Tibial artery (tissue), 4 donors: ENCODE measurements at regions not wholly inside any gene's neighbourhood (a gene's known extent, or its start where the extent isn't known, plus 50 kb on each side); places are given as distances from the start of the nearest gene placed in this dataset.

Source experiments
- DNase-seq, 2 donors: peaks; one replicate each; pipeline ENCODE4 v3.0.0-alpha.2; 2019
- H3K27ac ChIP-seq, 2 donors: fragments of 200-600 bp; sonication (generic) in 1 of 2; 1 replicate in 1 of 2; 2 replicates in 1 of 2; pipeline ENCODE4 v1.5.1; 2018 to 2019; ENCODE audit warnings: mild to moderate bottlenecking in 1 of 2
- H3K27me3 ChIP-seq, 2 donors: fragments of 200-600 bp; sonication (generic) in 1 of 2; one replicate each; pipeline versions ENCODE4 v1.5.1 to v1.6.0; 2016 to 2019
- H3K36me3 ChIP-seq, 3 donors: fragments of 200-600 bp; sonication (generic) in 2 of 3; one replicate each; pipeline ENCODE4 v1.5.1; 2016 to 2019; ENCODE audit warnings: mild to moderate bottlenecking in 2 of 3
- H3K4me1 ChIP-seq, 4 donors: fragments of 200-600 bp; sonication (generic) in 2 of 4; 1 replicate in 3 of 4; 2 replicates in 1 of 4; pipeline ENCODE4 v1.5.1; 2016 to 2019
- H3K4me3 ChIP-seq, 2 donors: fragments of 200-600 bp; sonication (generic) in 1 of 2; 1 replicate in 1 of 2; 2 replicates in 1 of 2; pipeline ENCODE4 v1.5.1; 2018 to 2019; ENCODE audit warnings: mild to moderate bottlenecking in 2 of 2
- H3K9me3 ChIP-seq, 3 donors: fragments of 200-600 bp; sonication (generic) in 1 of 3; one replicate each; pipeline ENCODE4 v1.5.1; 2016 to 2019
- CTCF ChIP-seq, 2 experiments: fragments of 200-600 bp in 1 of 2; fragments of 450-650 bp in 1 of 2; IDR thresholded peaks; one replicate each; pipeline ENCODE4 v1.5.1; 2017 to 2019; ENCODE audit warnings: antibody characterized with exemption in 2 of 2, mild to moderate bottlenecking in 1 of 2, moderate library complexity in 1 of 2
- intact Hi-C: fragments of 100-400 bp; cut with DNase I; formaldehyde crosslinking; loops from one replicate; pipeline ENCODE4 v1.15.0; 2023; ENCODE audit warnings: low total_unique reads

GRCh38 chr18:45165871-45166270, 449.4 kb upstream of the SLC14A2 start:
- intact Hi-C loops = no loop called here
- H3K27ac ChIP-seq = no peak overlapping the region
- no peak overlapping the region for H3K4me3 ChIP-seq
- H3K4me1 ChIP-seq = peaks cover 0 to 10% (median 0%) of the 10 kb centered on the region in 4 donors
- no peak for DNase-seq
- no peaks in the 10 kb centered on the region for H3K27me3 ChIP-seq
- no peak for TF ChIP-seq CTCF (IDR thresholded peaks at IDR 0.05)
- H3K9me3 ChIP-seq = no peaks in the 10 kb centered on the region
- H3K36me3 ChIP-seq = no peaks in the 10 kb centered on the region

DNA sequence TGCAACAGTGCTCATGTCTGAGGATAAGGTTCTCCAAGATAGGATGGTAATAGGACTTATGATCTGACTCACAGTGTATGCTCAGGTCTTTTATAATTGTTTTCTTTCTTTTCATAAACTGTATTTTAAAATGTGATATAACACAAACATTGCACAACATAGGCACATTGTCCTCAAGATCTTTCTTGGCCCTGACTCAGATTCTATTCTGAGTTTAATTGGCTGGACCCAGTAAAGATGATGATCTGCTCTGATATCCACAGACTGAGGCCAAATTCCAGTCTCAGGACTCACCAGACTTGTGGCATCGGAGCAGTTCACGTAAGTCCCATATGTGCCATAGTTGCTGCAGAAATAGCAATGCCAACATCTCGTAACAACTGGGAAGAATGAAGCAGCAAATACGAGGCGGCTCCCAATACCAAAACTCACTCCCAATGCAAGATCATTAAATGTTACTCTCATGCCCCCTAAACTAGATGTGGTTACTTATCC, 448.9 kb upstream of the SLC14A2 start:
- Histone ChIP-seq H3K4me1 (peaks cover 0 to 10% (median 0%) of the 10 kb centered on the region in 4 donors), H3K36me3 (no peaks in the 10 kb centered on the region), H3K4me3 (no peak overlapping the region), H3K9me3 (no peaks in the 10 kb centered on the region), H3K27ac (no peak overlapping the region), H3K27me3 (no peaks in the 10 kb centered on the region)
- no peak for TF ChIP-seq CTCF (IDR thresholded peaks at IDR 0.05)
- DNase-seq = no peak
- intact Hi-C loops = no loop called here

DNA sequence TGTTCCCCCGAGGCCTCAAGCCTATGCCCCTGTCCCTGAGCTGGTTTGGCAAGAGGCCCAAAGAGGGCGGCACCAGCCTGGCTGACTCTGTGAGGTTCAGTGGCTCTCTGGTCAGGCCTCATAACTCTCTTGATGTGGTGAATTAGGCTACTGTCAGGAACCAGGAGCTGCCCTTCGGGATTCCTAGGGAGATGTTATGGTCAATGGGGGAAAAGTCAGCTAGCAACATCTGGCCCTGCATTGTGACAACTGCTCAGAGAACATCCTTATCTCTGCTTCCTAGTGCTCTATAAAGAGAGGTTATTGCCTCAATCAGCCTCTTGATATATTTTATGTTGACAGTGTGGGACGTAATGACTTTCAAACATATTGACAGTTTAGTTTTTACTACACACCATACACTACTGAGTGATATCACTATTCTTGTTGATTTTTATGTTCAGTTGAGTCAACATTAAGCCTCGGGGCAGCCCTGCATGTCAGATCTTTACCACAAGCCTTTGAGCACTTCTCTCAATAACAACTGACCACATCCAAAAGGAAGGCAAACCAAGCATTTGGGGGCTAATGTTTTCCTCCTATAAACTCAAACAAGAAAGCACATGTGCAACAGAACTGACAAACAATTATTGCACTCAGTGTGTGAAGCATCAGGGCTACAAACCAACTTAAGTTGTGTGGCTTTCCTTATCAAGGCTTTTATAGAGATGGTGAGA, 448.3 kb upstream of the SLC14A2 start:
- intact Hi-C loops = no loop called here
- no peak overlapping the region for H3K4me3 ChIP-seq
- H3K4me1 ChIP-seq = peaks cover 0 to 10% (median 0%) of the 10 kb centered on the region in 4 donors
- DNase-seq = peak in 1 of 2 donors; percentile 58
- H3K27me3 ChIP-seq = no peaks in the 10 kb centered on the region
- no peak overlapping the region for H3K27ac ChIP-seq
- no peak for TF ChIP-seq CTCF (IDR thresholded peaks at IDR 0.05)
- H3K36me3 ChIP-seq = no peaks in the 10 kb centered on the region
- H3K9me3 ChIP-seq = no peaks in the 10 kb centered on the region

DNA sequence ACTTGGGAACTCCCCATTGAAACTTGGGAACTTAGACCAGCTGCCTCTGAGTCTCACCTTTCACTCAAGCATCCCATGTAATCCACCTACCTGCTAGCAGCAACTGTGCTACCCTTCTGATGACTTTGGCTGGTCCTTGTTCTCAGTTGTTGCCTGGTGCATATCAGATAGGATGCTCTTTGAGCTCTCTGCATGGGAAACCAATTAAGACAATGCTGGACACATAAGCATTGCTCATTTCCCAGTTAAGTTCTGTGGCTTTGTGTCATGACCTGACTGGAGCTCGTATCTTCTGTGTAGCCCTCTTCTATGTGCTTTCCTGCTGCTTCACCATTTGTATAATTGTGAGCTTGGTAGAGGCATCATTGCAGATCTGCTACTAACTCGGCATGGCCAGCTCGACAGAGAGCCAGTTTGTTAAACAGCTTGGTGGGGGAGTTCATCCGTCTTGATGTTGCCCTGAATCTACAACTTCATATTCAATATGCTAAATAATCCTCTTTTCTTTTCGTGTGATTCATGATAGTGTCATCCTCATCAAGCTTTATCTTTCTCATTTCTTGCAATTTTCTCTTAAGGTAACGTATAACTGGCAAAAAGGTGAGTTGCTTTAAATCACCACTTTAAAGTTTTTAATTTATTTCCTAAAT, 447.5 kb upstream of the SLC14A2 start:
- no peaks in the 10 kb centered on the region for H3K9me3 ChIP-seq
- DNase-seq = no peak
- intact Hi-C loops = no loop called here
- no peak overlapping the region for H3K4me3 ChIP-seq
- TF ChIP-seq CTCF (IDR thresholded peaks at IDR 0.05) = no peak
- H3K36me3 ChIP-seq = no peaks in the 10 kb centered on the region
- no peak overlapping the region for H3K27ac ChIP-seq
- H3K27me3 ChIP-seq = no peaks in the 10 kb centered on the region
- H3K4me1 ChIP-seq = peaks cover 0 to 10% (median 0%) of the 10 kb centered on the region in 4 donors

- intact Hi-C loops = no loop called here
- H3K36me3 ChIP-seq = no peaks in the 10 kb centered on the region
- no peaks in the 10 kb centered on the region for H3K27me3 ChIP-seq
- no peak overlapping the region for H3K4me3 ChIP-seq
- no peaks in the 10 kb centered on the region for H3K9me3 ChIP-seq
- TF ChIP-seq CTCF (IDR thresholded peaks at IDR 0.05) = no peak
- no peak overlapping the region for H3K27ac ChIP-seq
- H3K4me1 ChIP-seq = peaks cover 0 to 10% (median 0%) of the 10 kb centered on the region in 4 donors
- peak in 1 of 2 donors; percentile 54 for DNase-seq
Measured at GRCh38 chr18:45168866-45169600, 446.2 kb upstream of the SLC14A2 start.
